ENCODE measurements at regions not wholly inside any gene's neighbourhood (a gene's known extent, or its start where the extent isn't known, plus 50 kb on each side); places are given as distances from the start of the nearest gene placed in this dataset.
A peak's percentile ranks its signal among the peaks of the same experiment; 100 is the strongest.

DNA sequence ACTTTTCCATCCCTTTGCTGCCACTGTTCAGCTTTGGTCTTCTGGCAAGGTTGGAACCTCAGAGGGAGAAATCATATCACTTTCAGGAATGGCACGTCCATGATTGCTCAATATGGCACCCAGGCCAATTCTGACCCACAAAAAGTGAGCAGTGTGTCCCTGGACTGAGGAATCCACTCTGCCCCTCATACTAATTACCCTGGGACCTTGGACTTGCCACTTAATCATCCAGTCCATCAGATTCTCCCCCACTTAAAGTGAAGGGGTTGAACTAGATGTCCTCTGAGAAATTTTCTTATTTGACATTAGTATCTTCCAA lies 449.3 kb upstream of the CITED2 start:
- DNase-seq (ENCODE audit: low read depth): no peak

DNA sequence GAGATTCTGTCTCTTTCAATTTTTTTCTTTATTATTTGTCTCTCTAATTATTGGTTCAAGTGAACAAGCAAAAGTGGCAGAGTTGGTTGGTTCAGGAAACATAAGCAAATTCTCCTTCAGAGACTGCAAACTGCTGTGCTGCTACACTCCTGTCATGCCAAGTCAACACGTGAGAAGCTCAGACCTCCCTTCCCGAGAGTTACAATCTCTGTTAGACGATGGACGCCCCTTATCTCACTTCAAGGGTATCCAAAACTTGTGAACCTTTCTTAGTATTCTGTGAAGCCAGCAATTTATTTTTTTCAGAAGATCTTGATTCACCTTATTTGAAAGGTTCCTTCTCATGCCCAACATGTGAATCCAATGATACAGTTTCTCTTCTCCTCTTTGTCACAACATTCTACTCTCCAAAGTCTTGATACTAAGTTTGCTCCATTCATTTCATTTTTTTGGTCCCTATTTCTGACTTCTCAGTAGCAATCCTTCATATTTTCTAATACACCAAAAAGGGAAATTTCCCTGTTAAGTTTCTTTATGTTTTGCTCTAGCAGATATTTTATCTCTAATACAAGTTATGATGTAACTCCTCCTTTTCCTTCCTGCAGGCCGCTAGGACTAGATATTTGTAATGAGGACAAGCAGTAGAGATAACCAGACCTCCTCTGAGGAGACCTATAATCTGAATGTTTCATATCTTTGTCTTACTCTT lies 448.8 kb upstream of the CITED2 start:
- no peak for DNase-seq (ENCODE audit: low read depth)

DNA sequence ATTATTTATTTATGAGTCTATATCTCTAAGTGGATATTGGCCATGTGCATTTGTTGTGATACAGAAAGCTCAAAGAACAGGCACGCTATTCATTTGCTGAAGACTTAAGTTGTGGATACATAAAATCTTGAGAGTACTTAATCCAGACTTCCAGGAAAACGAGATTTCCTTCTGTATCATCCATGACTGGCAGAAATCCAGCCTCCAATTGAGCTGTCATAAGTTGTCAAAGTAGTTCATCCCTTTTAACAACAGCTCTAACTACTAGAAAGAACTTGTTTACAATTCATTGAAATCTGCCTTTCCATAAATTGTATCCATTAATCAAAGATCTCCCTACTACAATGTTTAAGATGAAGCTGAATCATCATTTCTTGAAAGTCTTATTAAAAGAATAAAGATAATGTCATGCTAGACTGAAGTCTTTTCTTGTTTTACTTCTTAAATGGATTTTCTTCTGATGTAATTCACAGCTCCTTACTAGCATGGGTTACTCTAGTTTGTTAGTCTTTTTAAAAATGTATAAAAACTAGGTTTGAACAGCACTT lies 447.3 kb upstream of the CITED2 start:
- DNase-seq (ENCODE audit: low read depth): no peak

DNA sequence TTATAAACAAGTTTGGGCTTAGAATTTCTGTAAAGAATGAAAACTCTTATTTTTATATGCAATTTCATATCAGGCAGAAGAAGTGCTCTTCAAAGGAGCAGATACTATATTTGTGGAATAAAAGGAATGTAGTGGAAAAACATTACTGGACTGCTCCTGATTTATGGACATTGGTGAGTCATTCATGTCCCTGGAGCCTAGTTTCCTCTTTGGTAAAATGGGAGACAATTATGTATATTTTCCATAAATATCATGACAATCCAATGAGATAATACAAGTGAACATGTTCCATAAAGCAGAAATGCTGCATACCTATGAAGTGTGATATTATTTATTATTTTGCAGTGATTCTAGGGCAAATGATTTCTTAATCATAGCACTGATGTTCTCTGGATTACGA lies 445.8 kb upstream of the CITED2 start:
- DNase-seq (ENCODE audit: low read depth): no peak

DNA sequence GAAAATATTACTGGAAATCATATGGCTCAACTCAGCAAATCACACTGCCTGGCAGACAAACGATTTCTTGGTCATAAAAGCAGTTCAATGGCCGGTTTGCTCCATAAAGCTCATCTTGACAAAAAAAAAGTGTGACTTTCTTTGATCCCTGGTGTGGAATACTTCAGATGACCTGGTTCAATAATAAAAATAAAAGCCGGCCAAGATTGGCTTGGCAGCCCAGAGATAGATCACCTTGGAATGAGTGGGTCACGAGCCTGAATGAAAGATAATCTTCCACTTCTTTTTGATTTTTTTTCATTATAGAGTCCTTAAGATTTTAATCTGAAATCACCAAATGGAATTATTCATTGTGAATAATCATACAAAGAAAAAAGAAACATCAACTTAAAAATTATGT lies 445.3 kb upstream of the CITED2 start:
- no peak for DNase-seq (ENCODE audit: low read depth)

DNA sequence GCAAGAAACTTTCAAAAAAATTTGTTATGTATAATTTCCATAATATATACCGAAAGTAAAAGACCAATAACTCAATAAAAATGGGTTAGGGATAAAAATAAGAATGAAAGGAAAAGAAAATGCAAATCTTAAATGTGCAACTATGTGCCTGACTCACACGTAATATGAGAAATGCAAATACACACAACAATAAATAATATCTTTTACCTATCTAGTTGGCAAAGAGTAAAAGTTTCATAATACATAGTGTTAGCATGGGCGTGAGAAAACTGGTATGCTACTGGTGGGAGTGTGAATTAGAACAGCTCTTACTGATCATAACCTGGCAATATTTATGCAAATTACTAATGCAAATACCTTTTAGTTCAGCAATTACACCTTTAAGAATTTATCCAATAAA lies 438.5 kb upstream of the CITED2 start:
- no peak for DNase-seq (ENCODE audit: low read depth)

DNA sequence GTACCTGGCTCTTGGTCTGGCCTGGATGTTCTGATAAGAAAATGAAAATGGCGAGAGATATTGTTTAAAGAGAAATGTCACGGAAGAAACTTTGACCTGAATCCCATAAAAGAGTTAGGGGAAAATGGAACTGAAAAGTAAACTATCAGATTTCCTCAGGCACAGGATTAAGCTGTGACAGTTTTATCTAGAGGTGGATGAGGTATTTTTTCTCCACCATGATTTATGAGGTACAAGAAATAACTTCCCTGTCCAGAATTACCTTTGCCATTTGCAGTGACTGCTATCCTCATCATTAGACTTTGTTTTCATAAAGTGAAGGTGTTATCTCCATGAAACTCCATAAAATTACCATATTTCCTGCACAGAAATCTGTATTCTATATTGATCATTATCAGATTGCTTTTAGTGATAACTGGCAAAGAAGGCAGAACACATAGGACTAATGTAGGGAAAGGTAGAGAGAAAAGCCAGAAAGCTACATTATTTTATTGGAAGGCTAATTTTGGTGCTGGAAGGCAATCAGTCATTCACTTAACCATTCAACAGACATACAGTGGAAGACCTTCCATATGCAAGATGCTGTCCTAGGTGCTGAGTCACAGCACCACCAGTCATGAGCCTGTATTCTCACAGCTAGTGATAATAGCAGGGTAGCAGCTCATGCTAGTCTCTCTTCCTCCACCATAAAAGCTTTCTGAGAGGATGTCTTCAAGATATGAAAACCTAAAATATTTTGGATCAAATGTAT lies 427.3 kb upstream of the CITED2 start:
- DNase-seq (ENCODE audit: low read depth): no peak

DNA sequence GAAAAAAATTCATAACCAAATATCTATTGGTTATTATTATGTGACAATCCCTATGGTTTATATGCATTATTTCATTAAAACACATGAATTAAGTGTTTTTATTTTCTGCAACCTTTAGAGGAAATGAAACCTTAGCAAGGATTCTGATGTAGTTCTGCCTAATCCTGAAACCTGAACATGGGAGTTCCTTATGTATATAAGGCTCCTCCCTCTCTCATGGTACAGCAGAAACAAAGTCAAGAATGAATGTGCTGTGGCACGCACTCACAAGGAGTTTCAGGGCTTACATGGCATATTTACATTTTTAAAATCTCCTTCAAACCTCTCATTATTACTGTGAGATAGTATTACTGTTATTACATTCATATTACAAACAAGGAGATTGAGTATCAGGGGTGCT lies 426.4 kb upstream of the CITED2 start:
- no peak for DNase-seq (ENCODE audit: low read depth)

DNA sequence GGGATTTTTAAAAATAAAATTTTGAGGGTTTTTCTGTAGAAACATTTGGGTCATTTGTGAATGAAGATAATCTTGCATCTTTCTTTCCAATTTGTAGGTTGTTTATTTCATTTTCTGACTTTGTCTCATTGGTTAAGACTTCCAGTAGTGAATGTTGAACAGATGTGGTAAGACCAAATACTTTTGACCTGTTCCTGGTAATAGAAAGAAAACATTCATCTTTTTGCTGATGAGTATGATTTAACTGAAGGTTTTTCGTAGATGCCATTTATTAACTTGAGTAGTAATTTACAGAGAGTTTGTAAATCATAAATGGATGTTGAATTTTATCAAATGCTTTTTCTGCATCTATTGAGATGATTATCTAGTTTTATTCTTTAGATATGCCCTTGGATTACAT lies 416.1 kb upstream of the CITED2 start:
- no peak for DNase-seq (ENCODE audit: low read depth)

DNA sequence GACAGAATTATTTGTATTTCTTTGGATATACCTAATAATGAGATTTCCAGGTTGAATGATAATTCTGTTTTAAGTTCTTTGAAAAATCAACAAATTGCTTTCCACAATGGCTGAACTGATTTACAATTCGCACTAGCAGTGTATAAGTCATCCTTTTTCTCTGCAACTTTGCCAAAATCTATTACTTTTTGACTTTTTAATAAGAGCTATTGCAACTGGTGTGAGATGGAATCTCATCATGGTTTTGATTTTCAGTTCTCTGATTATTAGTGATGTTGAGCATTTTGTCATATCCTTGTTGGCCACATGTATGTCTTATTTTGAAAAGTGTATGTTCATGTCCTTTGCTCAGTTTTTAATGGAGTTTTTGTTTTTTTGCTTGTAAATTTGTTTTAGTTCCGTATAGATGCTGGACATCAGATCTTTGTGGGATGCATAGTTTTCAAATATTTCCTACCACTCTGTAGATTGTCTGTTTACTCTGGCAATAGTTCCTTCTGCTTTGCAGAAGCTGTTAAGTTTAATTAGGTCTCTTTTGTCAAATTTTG lies 409.8 kb upstream of the CITED2 start:
- DNase-seq (ENCODE audit: low read depth): no peak

DNA sequence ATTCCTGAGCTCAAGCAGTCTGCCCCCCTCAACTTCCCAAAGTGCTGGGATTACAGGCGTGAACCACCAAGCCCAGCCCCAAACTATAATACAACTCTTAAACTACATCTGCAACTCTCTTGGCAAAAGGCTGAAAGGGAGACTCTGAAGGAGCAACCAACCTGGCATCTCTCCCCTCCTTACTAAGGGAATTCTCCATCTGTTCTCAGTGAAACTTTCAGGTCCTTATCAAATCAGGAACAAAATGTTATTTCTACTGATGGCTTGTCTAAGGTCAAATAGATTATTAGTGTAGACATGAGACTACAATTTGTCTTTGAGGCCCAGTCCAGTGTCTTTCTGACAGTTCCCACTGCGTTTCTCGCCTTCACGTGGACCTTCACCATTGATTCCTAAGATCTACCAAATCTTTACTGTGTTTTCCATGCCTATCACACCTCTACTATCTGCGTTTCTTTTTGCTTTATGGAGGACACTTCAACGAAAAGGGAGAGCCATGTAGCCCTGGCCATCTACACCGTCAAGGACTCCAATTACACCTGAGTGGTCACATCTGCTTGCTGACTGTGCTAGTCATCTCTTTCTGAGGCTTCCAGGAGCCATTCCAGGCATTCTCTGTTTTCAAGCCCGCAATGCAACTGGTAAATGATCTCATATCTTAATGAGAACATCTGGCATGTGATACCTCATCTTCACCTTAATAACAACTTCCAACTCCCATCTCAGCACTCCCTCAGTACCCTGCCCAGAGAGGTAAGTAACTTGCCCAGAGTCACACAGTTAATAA lies 405.7 kb upstream of the CITED2 start:
- DNase-seq (ENCODE audit: low read depth): no peak

DNA sequence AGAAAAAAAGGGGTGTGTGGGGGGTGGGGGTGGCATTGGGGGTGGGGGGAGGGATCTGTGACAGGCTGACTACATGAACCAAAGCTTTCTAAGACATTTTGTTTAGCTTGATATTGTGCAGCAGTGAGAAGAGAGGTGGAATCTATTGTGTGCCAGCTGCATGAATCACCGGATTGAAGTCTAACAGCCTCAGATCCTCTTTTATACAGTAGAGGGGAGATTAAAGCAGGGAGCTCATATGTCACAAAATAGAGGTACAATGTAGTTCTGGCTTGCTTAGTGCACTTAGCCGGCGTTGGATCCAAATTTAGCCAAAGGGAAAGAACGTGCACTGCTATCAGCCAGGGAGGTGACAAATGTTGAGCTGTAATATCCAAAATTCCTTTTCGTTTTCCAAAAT lies 404.2 kb upstream of the CITED2 start:
- no peak for DNase-seq (ENCODE audit: low read depth)

DNA sequence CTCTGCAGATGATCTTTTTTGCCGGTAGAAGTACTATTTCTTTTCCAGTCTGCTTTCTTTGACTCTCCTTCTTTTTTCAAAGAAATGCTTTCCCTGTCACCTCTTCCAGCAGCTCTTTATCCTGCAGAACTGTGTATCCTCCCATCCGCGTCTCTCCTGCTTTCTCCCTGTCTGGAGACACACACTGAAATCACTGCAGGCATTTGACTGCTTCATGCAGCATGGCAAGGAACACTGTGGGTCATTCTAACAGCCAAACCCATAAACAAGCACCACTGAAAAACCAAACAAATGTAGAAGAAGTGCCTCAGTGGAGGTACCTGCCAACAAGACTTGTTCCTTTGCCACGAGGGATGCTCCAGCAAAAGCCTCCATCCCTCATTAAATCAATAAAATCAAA lies 403.7 kb upstream of the CITED2 start:
- no peak for DNase-seq (ENCODE audit: low read depth)

DNA sequence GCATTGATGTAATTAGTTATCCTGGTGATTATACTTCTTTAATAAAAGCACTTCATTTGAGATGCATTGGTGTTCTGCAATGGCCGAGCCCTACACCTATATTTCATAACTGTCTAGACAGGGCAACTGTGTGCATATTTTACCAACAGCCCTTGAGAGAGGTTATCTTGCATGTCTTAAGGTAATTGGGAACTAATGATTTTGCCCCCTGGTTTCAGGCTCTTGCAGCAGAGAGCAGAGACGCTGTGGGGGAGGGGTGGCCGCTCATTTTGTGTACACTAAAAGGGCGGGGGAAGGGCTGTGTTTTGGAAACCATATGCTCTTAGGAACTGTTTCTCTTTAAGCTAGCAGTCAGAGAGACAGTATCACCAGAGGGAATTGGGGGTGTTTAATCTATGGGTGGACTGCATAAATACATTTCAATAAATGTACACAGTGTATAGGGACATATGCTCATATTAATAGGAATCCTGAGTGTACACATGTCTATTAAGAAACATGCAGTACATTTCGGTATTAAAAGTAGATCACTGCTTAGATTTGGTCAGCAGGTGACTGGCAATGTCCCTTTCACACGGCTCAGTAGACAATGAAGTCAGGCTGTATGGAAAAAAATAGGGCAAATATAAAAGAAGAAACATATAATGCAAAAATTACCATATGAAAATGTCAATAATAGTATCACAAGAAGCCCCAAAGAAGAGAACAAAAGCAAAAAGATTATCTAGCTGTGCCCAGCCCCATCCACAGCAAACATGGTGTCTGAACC lies 402.9 kb upstream of the CITED2 start:
- no peak for DNase-seq (ENCODE audit: low read depth)

DNA sequence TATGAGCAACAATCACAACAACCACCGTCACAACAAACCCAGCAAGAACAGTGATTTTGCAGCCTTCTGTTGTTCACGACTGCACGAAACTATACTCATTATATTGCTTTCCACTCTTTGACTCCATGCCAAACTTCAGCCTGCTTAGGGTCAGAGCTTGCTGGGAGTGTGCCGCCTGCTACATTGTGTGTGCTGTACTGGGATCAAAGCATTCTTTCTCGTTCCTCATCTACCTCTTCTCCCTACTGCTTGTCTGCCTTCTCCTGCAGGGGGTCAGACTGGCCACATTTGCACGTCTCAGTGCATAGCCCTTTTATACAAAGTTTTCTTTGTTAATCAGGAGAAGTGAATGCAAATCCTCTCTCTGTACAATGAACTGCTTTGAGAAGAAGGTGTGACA lies 401.6 kb upstream of the CITED2 start:
- no peak for DNase-seq (ENCODE audit: low read depth)

DNA sequence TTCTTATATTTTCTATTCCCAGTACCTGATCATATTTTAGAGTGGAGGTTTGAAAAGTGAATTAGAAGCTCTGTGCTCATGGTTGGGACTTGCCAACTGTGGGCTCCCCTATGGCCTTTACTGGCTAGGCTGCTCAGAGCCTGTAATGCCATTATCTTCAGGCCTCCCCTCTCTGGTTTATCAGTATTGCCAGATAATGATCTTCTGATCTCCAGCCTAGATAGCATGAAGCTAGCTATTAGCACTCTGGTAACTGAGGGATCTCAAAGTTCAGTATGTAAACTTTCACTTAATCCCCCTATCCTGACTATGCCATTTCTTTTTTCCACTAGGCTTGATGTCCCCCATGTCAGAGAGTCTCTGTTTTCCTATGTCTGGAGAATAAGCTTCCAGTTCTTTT lies 393.7 kb upstream of the CITED2 start:
- no peak for DNase-seq (ENCODE audit: low read depth)

DNA sequence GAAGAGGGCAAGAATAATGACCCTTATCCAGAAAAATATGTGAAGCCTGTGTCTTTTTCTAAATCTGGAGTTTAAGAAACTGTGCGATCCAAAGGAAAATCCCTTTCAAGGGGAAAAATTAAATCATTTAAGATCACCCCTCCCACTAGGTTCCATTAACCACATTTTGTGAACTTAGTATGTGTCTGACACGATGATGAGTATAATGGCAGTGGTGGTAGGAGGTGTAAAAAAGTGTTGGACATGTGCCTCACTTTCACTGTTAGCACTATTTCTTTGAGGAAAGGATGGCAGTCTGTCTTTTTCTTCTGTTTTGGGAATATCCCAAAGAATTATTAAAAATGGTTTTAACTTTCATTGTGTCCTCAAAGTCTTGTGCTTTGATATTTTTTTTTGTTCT lies 392.3 kb upstream of the CITED2 start:
- no peak for DNase-seq (ENCODE audit: low read depth)

DNA sequence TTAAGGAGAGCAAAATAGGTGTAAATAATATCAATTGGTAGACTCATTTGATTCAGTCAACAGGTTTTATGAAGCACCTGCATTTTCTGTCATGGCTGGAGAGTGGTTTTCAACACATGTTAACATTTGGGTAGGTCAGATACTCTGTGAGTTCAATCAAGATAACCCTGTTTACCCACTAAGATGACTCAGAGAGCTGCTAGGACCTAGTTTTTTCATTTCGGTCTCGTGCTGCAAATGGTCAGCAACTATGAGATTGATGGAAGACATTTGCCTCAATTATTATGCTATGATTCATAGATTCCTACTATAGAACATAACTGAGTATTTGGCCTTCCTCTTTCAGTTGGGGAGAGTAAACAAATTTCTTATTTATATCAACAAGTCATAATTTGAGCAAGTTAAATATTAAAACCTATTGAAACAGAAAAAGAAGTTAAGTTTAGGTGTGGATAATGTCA lies 391.4 kb upstream of the CITED2 start:
- DNase-seq (ENCODE audit: low read depth): no peak

DNA sequence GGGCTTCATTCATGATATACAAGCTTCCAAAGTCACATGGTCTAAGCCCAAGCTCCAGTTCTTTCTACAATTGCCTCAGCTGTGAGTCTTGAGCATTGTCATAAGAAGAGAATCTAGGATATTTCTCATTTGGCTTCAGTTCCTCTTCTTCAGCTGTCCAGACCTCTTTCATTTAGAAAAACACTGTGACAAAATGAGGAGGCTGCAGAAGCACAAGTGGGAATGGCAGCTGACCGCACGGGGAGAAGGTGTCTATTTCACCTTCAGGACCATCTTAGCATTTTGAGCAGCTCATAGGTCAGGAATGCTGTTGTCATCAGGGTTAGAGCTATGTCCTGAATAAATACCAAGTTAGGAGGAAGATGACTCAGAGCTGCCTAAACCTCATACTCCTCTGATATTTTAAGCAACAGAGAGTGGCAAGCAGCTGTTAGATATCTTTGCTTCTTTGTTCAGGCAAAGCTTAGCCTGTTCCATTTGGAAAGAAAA lies 390.1 kb upstream of the CITED2 start:
- DNase-seq (ENCODE audit: low read depth): peak; percentile 46

DNA sequence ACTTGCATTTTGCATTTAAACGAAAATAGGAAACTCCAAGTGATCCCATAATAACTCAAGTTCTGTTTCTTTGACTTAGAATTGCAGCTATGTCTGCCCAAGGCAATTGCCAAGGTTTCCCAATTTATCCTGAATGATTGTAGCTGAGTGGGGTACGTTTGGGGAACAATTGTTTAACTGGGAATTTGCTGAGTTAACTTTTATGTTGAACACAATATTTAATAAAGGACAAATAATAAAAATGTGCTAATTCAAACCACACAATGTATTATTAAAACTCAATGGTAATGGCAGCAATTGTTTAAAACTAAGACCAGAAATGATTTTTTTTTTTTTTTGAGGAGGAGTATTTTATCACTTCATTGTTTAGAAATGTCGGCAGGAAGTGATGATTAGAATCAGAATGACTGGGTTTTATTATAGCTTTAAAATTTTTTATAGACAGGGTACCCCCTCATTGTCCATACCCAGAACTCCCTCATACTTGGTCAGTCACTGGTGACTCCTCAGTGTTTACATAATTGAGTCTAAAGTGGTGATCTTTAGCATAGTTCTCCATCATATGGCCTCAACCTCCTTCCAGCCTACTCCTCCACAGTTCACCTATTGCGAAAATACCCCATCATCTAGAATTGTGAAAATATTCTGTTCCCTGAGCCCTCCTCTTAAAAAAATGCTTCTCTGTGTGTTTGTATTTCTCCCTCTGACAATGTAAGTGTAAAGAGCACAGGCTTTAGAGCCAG lies 389.2 kb upstream of the CITED2 start:
- DNase-seq (ENCODE audit: low read depth): no peak

DNA sequence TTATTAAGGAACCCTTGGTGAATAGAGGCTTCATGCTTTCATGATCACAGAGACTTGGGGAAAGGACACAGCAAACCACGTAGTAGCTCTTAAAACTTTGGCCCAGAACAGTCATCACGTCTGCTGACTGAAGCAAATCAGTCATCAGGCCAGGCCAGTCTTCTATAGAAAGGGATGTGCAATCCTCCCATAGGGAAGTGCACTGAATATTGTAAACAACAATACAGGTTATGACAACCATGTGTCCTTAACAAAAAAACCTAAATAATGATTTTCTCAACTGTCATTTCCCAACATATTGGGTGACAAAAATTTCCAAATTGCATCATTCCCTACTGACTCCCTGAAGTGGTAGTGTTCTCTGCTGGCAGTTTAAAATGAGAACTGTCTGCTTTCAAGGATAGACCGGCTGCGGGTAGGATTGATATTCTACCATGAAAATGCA lies 388.2 kb upstream of the CITED2 start:
- no peak for DNase-seq (ENCODE audit: low read depth)

Data from forelimb muscle (tissue), 1 donor.